ENCODE measurements at regions not wholly inside any gene's neighbourhood (a gene's known extent, or its start where the extent isn't known, plus 50 kb on each side); places are given as distances from the start of the nearest gene placed in this dataset.
"Not testable (repeated sequence)": the region's sequence is repeated elsewhere in the genome, so short reads cannot be mapped to it uniquely, and the experiment has no call there.

GRCh38 chr12:9417947-9418668, 189.6 kb downstream of the KLRB1 start:
- DNase-seq (ENCODE audit: low spot score); intact Hi-C loops (cut with DNase I); ATAC-seq: not testable (repeated sequence)

- DNase-seq (ENCODE audit: low spot score); ATAC-seq; intact Hi-C loops (cut with DNase I): not testable (repeated sequence)
Measured at GRCh38 chr12:9417341-9417740, 190.4 kb downstream of the KLRB1 start.

GRCh38 chr12:9416346-9416745, 191.4 kb downstream of the KLRB1 start:
- not testable (repeated sequence) for DNase-seq (ENCODE audit: low spot score); ATAC-seq

GRCh38 chr12:9415898-9416297, 191.8 kb downstream of the KLRB1 start:
- DNase-seq (ENCODE audit: low spot score); intact Hi-C loops (cut with DNase I); ATAC-seq: not testable (repeated sequence)

More at GRCh38 chr12:9416346-9416745, 191.4 kb downstream of the KLRB1 start:
- intact Hi-C loops (cut with DNase I): not testable (repeated sequence)

DNA sequence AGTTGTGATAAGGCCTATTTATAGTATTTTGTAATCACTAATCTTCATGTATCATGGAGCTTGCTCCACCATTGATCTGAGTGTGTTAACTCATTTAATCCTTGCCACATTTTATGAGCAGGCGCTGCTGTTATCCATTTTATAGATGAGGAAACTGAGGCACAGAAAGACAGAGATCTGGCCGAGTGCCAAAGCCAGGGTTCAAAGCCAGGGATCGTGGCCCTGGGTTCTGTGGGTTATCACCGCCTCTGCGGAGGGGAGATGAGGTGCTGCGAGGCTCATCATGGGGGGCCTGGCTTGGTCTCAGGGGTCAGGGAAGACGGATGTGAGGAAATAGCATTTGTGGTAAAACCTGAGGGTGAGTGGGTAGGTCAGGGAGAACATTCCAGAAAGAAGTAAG, 193.9 kb downstream of the KLRB1 start:
- intact Hi-C loops (cut with DNase I); ATAC-seq; DNase-seq (ENCODE audit: low spot score): not testable (repeated sequence)

DNA sequence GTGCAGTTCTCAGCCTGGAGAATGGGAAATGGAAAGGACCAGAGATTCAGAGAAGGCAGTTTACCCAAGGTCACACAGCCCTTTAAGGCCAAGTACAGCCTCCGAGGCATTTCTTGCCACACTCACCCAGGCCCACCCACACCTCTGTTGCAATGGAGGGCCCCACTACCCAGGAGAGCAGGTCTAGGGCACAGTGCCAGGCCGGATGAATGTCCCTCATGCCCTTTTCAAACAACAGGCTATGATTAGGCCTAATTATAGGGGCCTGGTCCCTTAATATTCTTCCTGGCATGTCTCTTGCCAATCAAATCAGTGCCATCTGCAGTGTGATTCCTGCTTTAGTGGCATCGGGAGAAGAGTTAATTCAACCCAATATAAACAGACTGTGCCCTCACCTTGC, 195.3 kb downstream of the KLRB1 start:
- DNase-seq (ENCODE audit: low spot score); ATAC-seq; intact Hi-C loops (cut with DNase I): not testable (repeated sequence)

GRCh38 chr12:9411616-9412268, 196.0 kb downstream of the KLRB1 start:
- ATAC-seq; DNase-seq (ENCODE audit: low spot score); intact Hi-C loops (cut with DNase I): not testable (repeated sequence)

- ATAC-seq; DNase-seq (ENCODE audit: low spot score); intact Hi-C loops (cut with DNase I): not testable (repeated sequence)
Measured at GRCh38 chr12:9407425-9407748, 199.2 kb upstream of the PZP start.

DNA sequence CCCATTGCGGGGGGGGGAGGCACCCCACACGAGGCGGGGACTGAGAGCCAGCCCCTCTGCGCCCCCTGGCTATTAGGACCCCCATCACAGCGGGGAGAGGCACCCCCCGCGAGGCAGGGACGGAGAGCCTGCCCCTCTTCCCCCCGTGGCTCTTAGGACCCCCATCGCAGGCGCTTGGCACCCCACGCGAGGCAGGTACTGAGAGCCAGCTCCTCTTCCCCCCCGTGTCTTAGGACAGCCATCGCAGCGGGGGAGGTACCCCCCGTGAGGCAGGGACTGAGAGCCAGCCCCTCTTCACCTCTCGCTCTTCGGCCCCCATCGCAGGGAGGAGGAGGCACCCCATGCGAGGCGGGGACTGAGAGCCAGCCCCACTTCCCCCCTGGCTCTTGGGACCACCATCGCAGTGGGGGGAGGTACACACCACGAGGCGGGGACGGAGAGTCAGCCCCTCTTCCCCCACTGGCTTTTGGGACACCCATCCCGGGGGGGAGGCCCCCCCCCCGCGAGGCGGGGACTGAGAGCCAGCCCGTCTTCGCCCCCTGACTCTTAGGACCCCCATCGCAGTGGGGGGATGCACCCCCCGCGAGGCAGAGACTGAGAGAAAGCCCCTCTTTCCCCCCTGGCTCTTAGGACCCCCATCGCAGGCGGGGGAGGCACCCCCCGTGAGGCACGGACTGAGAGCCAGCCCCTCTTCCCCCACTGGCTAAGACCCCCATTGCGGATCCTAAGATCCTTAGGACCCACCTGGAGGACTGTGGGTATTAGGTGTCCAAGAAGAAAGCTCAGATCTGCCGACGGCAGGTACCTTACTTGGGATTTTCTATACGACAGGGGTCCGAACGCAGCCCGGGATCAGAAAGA, 198.6 kb upstream of the PZP start:
- intact Hi-C loops (cut with DNase I): no loop called here
- DNase-seq (ENCODE audit: low spot score) (no peak), ATAC-seq (no peak)

DNA sequence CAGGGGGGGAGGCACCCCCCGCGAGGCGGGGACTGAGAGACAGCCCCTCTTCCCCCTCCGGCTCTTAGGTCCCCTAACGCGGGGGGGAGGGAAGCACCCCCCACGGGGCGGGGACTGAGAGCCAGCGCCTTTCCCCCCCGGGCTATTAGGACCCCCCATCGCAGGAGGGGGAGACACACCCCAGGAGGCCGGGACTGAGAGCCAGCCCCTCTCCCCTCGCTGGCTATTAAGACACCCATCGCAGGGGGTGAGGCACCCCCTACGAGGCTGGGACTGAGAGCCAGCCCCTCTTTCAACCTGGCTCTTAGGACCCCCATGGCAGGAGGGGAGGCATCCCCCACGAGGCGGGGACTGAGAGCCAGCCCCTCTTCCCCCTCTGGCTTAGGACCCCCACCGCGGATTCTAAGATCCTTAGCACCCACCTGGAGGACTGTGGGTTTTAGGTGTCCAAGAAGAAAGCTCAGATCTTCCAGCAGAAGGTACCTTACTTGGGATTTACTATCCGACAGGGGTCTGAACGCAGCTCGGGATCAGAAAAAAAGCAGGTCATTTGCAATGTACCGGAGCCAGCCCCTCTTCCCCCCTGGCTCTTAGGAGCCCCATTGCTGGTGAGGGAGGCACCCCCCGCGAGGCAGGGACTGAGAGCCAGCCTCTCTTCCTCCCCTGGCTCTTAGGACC, 197.8 kb upstream of the PZP start:
- ATAC-seq (peak; percentile 17), DNase-seq (ENCODE audit: low spot score) (no peak)
- intact Hi-C loops (cut with DNase I): no loop called here

- ATAC-seq (peak; percentile 52), DNase-seq (ENCODE audit: low spot score) (no peak)
- intact Hi-C loops (cut with DNase I): no loop called here
Measured at GRCh38 chr12:9404469-9405260, 196.5 kb upstream of the PZP start.

- no peak for ATAC-seq
- DNase-seq (ENCODE audit: low spot score): no peak
- intact Hi-C loops (cut with DNase I): no loop called here
Measured at GRCh38 chr12:9404031-9404430, 195.8 kb upstream of the PZP start.

- ATAC-seq; intact Hi-C loops (cut with DNase I); DNase-seq (ENCODE audit: low spot score): not testable (repeated sequence)
Measured at GRCh38 chr12:9402432-9403040, 194.3 kb upstream of the PZP start.

DNA sequence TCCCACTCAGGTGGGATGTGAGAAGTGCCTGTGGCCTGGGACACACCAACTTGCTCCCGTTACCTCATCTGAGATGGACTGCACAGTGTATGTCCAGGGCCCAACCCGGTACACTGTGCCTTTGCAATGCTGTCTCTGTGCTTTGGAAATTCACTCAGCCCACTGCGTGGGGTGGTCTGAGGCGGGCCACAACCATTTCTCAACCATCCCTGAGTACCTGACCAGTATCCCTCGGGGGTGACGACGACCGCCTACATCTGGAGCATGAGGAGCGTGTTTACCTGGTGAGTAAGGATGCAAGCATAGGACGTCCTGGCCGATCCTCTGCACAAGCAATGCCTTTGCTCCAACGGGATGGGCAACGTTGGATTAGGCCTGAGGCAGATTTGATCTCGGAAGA, 188.2 kb upstream of the PZP start:
- ATAC-seq; intact Hi-C loops (cut with DNase I); DNase-seq (ENCODE audit: low spot score): not testable (repeated sequence)

DNA sequence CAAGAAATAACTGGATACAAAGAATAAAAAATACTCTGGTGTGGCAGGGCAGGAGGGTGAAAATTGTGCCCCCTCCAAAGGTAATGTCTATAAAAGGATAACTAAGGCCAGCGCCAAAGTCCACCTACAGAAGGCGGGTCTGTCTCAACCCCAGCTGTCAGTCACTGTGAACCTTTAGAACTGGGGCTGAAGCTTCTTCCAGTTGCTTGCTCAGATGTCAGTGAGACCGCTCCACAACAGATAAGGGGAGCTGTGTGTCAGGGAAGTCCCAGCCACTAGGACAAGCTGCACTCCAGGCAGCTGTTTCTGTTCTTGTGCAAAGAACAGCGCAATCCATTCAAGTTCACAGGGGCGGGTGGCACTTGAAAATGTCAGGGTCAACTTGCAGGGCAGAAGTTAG, 187.0 kb upstream of the PZP start:
- intact Hi-C loops (cut with DNase I); DNase-seq (ENCODE audit: low spot score): not testable (repeated sequence)

GRCh38 chr12:9392842-9393241, 184.6 kb upstream of the PZP start:
- DNase-seq (ENCODE audit: low spot score): no peak
- intact Hi-C loops (cut with DNase I): no loop called here
- ATAC-seq: no peak

More for the DNA sequence above, 187.0 kb upstream of the PZP start:
- not testable (repeated sequence) for ATAC-seq

DNA sequence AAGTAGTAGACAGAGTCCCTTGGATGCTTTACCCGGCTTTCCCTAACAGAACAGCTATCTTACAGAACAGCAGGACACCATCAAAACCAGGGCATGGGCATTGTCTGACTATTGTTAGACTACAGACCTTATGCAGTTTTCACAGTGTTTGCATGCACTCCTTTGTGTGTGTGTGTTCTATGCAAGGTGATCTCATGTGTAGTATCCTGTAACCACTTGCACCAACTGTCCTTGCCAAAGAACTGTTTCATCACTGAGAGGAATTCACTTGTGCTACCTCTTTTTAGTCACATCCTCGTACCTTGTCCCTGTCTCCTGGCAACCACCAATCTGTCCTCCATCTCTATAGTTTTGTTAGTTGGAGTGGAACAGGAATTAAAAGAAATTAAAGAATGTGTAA, 183.6 kb upstream of the PZP start:
- intact Hi-C loops (cut with DNase I): no loop called here
- ATAC-seq: no peak
- DNase-seq (ENCODE audit: low spot score): no peak

DNA sequence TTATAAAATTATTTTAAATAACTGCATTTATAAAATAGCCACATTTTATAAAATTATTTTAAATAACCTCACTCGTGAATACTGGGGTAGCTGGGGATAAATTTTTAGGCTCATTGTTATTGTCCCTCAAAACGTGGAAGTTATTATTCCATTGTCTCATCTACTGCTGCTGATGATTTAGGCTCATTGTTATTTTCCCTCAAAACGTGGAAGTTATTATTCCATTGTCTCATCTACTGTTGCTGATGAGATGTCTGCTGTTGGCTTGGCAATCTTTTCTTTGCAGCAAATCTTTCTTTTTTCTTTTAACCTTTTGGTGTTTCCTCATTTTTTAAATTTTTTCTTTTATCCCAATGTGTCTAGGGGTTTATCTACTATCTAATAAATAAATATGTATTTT, 182.6 kb upstream of the PZP start:
- intact Hi-C loops (cut with DNase I): no loop called here
- no peak for ATAC-seq
- DNase-seq (ENCODE audit: low spot score): no peak
